ENCODE measurements at regions not wholly inside any gene's neighbourhood (a gene's known extent, or its start where the extent isn't known, plus 50 kb on each side); places are given as distances from the start of the nearest gene placed in this dataset.
"Not testable (repeated sequence)": the region's sequence is repeated elsewhere in the genome, so short reads cannot be mapped to it uniquely, and the experiment has no call there.

DNA sequence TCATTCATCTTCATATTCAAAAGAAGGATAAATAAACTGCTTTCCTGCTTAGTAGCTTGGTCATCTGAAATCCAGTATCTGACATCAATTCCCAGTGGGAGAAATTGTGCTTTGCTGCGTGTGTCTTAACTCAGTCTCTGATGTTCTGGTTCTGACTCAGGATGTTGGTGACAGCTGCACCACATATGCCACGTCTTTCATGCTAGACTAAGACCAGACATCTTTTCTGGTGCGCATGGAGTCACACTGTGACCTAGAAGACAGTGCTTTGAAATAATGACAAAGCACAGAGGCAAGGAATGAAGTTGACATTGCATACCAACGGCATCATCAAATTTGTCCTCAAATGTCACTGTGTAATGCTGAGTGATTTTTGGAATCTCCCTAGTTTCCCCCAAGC is 308.8 kb upstream of the PLGLB1 start:
- TF ChIP-seq, protein P1, sequence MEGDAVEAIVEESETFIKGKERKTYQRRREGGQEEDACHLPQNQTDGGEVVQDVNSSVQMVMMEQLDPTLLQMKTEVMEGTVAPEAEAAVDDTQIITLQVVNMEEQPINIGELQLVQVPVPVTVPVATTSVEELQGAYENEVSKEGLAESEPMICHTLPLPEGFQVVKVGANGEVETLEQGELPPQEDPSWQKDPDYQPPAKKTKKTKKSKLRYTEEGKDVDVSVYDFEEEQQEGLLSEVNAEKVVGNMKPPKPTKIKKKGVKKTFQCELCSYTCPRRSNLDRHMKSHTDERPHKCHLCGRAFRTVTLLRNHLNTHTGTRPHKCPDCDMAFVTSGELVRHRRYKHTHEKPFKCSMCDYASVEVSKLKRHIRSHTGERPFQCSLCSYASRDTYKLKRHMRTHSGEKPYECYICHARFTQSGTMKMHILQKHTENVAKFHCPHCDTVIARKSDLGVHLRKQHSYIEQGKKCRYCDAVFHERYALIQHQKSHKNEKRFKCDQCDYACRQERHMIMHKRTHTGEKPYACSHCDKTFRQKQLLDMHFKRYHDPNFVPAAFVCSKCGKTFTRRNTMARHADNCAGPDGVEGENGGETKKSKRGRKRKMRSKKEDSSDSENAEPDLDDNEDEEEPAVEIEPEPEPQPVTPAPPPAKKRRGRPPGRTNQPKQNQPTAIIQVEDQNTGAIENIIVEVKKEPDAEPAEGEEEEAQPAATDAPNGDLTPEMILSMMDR (tag by site-specific recombination; IDR thresholded peaks at IDR 0.05) = not testable (repeated sequence)
- not testable (repeated sequence) for TF ChIP-seq ZNF776 (tag by site-specific recombination; IDR thresholded peaks at IDR 0.05; ENCODE audit: borderline replicate concordance); ZFP41 (tag by site-specific recombination; IDR thresholded peaks at IDR 0.05; ENCODE audit: borderline replicate concordance); ZNF157 (tag by site-specific recombination; IDR thresholded peaks at IDR 0.05); ZNF274 (IDR thresholded peaks at IDR 0.05; ENCODE audit: low read length); ZNF274 (tag by site-specific recombination; IDR thresholded peaks at IDR 0.05; ENCODE audit: borderline replicate concordance); ZNF221 (tag by site-specific recombination; IDR thresholded peaks at IDR 0.05; ENCODE audit: borderline replicate concordance); KLF7 (tag by site-specific recombination; IDR thresholded peaks at IDR 0.05; ENCODE audit: borderline replicate concordance); ZNF558 (tag by site-specific recombination; IDR thresholded peaks at IDR 0.05); OVOL3 (tag by site-specific recombination; IDR thresholded peaks at IDR 0.05)
- TF ChIP-seq, protein P2, sequence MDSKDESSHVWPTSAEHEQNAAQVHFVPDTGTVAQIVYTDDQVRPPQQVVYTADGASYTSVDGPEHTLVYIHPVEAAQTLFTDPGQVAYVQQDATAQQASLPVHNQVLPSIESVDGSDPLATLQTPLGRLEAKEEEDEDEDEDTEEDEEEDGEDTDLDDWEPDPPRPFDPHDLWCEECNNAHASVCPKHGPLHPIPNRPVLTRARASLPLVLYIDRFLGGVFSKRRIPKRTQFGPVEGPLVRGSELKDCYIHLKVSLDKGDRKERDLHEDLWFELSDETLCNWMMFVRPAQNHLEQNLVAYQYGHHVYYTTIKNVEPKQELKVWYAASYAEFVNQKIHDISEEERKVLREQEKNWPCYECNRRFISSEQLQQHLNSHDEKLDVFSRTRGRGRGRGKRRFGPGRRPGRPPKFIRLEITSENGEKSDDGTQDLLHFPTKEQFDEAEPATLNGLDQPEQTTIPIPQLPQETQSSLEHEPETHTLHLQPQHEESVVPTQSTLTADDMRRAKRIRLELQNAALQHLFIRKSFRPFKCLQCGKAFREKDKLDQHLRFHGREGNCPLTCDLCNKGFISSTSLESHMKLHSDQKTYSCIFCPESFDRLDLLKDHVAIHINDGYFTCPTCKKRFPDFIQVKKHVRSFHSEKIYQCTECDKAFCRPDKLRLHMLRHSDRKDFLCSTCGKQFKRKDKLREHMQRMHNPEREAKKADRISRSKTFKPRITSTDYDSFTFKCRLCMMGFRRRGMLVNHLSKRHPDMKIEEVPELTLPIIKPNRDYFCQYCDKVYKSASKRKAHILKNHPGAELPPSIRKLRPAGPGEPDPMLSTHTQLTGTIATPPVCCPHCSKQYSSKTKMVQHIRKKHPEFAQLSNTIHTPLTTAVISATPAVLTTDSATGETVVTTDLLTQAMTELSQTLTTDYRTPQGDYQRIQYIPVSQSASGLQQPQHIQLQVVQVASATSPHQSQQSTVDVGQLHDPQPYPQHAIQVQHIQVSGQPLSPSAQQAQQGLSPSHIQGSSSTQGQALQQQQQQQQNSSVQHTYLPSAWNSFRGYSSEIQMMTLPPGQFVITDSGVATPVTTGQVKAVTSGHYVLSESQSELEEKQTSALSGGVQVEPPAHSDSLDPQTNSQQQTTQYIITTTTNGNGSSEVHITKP (tag by site-specific recombination; IDR thresholded peaks at IDR 0.05) = not testable (repeated sequence)
- TF ChIP-seq, protein P3, sequence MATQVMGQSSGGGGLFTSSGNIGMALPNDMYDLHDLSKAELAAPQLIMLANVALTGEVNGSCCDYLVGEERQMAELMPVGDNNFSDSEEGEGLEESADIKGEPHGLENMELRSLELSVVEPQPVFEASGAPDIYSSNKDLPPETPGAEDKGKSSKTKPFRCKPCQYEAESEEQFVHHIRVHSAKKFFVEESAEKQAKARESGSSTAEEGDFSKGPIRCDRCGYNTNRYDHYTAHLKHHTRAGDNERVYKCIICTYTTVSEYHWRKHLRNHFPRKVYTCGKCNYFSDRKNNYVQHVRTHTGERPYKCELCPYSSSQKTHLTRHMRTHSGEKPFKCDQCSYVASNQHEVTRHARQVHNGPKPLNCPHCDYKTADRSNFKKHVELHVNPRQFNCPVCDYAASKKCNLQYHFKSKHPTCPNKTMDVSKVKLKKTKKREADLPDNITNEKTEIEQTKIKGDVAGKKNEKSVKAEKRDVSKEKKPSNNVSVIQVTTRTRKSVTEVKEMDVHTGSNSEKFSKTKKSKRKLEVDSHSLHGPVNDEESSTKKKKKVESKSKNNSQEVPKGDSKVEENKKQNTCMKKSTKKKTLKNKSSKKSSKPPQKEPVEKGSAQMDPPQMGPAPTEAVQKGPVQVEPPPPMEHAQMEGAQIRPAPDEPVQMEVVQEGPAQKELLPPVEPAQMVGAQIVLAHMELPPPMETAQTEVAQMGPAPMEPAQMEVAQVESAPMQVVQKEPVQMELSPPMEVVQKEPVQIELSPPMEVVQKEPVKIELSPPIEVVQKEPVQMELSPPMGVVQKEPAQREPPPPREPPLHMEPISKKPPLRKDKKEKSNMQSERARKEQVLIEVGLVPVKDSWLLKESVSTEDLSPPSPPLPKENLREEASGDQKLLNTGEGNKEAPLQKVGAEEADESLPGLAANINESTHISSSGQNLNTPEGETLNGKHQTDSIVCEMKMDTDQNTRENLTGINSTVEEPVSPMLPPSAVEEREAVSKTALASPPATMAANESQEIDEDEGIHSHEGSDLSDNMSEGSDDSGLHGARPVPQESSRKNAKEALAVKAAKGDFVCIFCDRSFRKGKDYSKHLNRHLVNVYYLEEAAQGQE (tag by site-specific recombination; IDR thresholded peaks at IDR 0.05) = not testable (repeated sequence)
- TF ChIP-seq, protein P4, sequence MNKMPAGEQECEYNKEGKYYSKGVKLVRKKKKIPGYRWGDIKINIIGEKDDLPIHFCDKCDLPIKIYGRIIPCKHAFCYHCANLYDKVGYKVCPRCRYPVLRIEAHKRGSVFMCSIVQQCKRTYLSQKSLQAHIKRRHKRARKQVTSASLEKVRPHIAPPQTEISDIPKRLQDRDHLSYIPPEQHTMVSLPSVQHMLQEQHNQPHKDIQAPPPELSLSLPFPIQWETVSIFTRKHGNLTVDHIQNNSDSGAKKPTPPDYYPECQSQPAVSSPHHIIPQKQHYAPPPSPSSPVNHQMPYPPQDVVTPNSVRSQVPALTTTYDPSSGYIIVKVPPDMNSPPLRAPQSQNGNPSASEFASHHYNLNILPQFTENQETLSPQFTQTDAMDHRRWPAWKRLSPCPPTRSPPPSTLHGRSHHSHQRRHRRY (tag by site-specific recombination; IDR thresholded peaks at IDR 0.05) = not testable (repeated sequence)
